ENCODE measurements at regions not wholly inside any gene's neighbourhood (a gene's known extent, or its start where the extent isn't known, plus 50 kb on each side); places are given as distances from the start of the nearest gene placed in this dataset.

- Histone ChIP-seq H3K4me1 (ENCODE audit: control insufficient read depth in 5 of 5, insufficient read depth in 5 of 5, low read length in 5 of 5) (peaks cover 0 to 4% (median 0%) of the 10 kb centered on the region in 5 donors), H3K4me3 (no peak overlapping the region), H3K9ac (ENCODE audit: insufficient read depth in 1 of 2, low read length in 2 of 2) (no peak overlapping the region), H3K36me3 (ENCODE audit: control insufficient read depth in 4 of 4, insufficient read depth in 4 of 4, low read length in 4 of 4) (peaks cover 0 to 8% (median 2%) of the 10 kb centered on the region in 4 donors), H3K27ac (ENCODE audit: low read depth in 1 of 2, low read length in 1 of 2) (no peak overlapping the region), H3K9me3 (ENCODE audit: control insufficient read depth in 4 of 4, insufficient read depth in 3 of 4, low read length in 3 of 4) (peaks cover 0 to 5% (median 0%) of the 10 kb centered on the region in 4 donors), H3K27me3 (ENCODE audit: control insufficient read depth in 3 of 3, insufficient read depth in 3 of 3, low read length in 2 of 3) (no peaks in the 10 kb centered on the region)
- DNase-seq (no peak), ATAC-seq (ENCODE audit: insufficient read depth, low FRiP score) (peak; percentile 79)
- WGBS, 2 donors = 45 to 56% methylated on average over 6 of the region's 6 CpGs
- TF ChIP-seq, protein P1, sequence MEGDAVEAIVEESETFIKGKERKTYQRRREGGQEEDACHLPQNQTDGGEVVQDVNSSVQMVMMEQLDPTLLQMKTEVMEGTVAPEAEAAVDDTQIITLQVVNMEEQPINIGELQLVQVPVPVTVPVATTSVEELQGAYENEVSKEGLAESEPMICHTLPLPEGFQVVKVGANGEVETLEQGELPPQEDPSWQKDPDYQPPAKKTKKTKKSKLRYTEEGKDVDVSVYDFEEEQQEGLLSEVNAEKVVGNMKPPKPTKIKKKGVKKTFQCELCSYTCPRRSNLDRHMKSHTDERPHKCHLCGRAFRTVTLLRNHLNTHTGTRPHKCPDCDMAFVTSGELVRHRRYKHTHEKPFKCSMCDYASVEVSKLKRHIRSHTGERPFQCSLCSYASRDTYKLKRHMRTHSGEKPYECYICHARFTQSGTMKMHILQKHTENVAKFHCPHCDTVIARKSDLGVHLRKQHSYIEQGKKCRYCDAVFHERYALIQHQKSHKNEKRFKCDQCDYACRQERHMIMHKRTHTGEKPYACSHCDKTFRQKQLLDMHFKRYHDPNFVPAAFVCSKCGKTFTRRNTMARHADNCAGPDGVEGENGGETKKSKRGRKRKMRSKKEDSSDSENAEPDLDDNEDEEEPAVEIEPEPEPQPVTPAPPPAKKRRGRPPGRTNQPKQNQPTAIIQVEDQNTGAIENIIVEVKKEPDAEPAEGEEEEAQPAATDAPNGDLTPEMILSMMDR (IDR thresholded peaks at IDR 0.05; ENCODE audit: control extremely low read depth, extremely low read depth) = no peak
Observed at GRCh38 chr1:245074232-245074747, 80.5 kb upstream of the KIF26B start.

DNA sequence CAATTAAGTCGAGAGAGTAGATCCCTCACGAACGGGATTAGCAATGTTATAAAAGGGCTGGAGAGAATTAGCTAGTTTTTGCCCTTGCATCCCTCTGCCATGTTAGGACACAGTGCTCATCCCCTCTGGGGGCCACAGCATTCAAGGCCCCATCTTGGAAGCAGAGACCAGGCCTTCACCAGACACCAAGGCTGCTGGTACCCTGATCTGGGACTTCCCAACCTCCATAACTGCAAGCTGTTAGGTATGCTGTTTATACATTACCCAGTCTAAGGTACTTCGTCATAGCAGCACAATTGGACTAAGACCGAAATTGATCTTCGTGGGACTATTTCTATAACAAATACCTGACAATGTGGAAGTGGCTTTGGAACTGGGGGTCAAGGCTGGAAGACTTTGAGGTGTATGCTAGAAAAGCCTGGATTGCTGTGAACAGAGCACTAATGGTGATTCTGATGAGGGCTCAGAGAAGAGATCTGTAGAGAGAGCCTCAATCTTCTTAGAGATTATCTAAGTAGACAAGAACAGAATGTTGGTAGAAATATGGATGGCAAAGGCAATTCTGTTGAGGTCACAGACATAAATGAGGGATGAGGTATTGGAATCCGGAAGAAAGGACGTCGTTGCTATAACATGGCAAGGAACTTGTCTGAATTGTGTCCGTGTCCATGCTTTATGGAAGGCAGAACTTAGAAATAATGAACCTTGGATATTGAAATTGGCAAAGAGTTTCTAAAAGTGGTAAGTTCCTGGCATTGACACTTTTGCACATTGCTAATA is 83.8 kb upstream of the KIF26B start:
- no peak overlapping the region for H3K27ac ChIP-seq (ENCODE audit: low read depth in 1 of 2, low read length in 1 of 2)
- H3K9me3 ChIP-seq (ENCODE audit: control insufficient read depth in 4 of 4, insufficient read depth in 3 of 4, low read length in 3 of 4) = peaks cover 0 to 5% (median 0%) of the 10 kb centered on the region in 4 donors
- ATAC-seq (ENCODE audit: insufficient read depth, low FRiP score) (no peak), DNase-seq (no peak)
- TF ChIP-seq, protein P1 (IDR thresholded peaks at IDR 0.05; ENCODE audit: control extremely low read depth, extremely low read depth) = no peak
- peaks cover 0 to 4% (median 0%) of the 10 kb centered on the region in 5 donors for H3K4me1 ChIP-seq (ENCODE audit: control insufficient read depth in 5 of 5, insufficient read depth in 5 of 5, low read length in 5 of 5)
- 97% methylated on average over 10 of the region's 10 CpGs for WGBS, 2 donors
- no peaks in the 10 kb centered on the region for H3K27me3 ChIP-seq (ENCODE audit: control insufficient read depth in 3 of 3, insufficient read depth in 3 of 3, low read length in 2 of 3)
- no peak overlapping the region for H3K9ac ChIP-seq (ENCODE audit: insufficient read depth in 1 of 2, low read length in 2 of 2)
- H3K36me3 ChIP-seq (ENCODE audit: control insufficient read depth in 4 of 4, insufficient read depth in 4 of 4, low read length in 4 of 4) = peaks cover 0 to 8% (median 2%) of the 10 kb centered on the region in 4 donors
- no peak overlapping the region for H3K4me3 ChIP-seq

- no peak overlapping the region for H3K4me3 ChIP-seq
- ATAC-seq (ENCODE audit: insufficient read depth, low FRiP score) (no peak), DNase-seq (no peak)
- no peak overlapping the region for H3K9ac ChIP-seq (ENCODE audit: insufficient read depth in 1 of 2, low read length in 2 of 2)
- peaks cover 0 to 2% (median 0%) of the 10 kb centered on the region in 4 donors for H3K9me3 ChIP-seq (ENCODE audit: control insufficient read depth in 4 of 4, insufficient read depth in 3 of 4, low read length in 3 of 4)
- peaks cover 0 to 8% (median 3%) of the 10 kb centered on the region in 4 donors for H3K36me3 ChIP-seq (ENCODE audit: control insufficient read depth in 4 of 4, insufficient read depth in 4 of 4, low read length in 4 of 4)
- WGBS, 2 donors = 90% methylated on average over 5 of the region's 5 CpGs
- no peaks in the 10 kb centered on the region for H3K4me1 ChIP-seq (ENCODE audit: control insufficient read depth in 5 of 5, insufficient read depth in 5 of 5, low read length in 5 of 5)
- H3K27me3 ChIP-seq (ENCODE audit: control insufficient read depth in 3 of 3, insufficient read depth in 3 of 3, low read length in 2 of 3) = no peaks in the 10 kb centered on the region
- H3K27ac ChIP-seq (ENCODE audit: low read depth in 1 of 2, low read length in 1 of 2) = no peak overlapping the region
- TF ChIP-seq, protein P1 (IDR thresholded peaks at IDR 0.05; ENCODE audit: control extremely low read depth, extremely low read depth) = no peak
Observed at GRCh38 chr1:245067257-245067656, 87.5 kb upstream of the KIF26B start.

All from lung (tissue), 11 donors.